HG03060 (cell line): ENCODE measurements at regions not wholly inside any gene's neighbourhood (a gene's known extent, or its start where the extent isn't known, plus 50 kb on each side); places are given as distances from the start of the nearest gene placed in this dataset.
"Not testable (repeated sequence)": the region's sequence is repeated elsewhere in the genome, so short reads cannot be mapped to it uniquely, and the experiment has no call there.

Source experiments
- ATAC-seq: cut with Tn5 transposase; IDR thresholded peaks from one replicate; pipeline ENCODE4 v1.9.1; 2021; ENCODE audit warnings: low read depth, moderate number of reproducible peaks; ENCODE audit not compliant: unreplicated experiment

DNA sequence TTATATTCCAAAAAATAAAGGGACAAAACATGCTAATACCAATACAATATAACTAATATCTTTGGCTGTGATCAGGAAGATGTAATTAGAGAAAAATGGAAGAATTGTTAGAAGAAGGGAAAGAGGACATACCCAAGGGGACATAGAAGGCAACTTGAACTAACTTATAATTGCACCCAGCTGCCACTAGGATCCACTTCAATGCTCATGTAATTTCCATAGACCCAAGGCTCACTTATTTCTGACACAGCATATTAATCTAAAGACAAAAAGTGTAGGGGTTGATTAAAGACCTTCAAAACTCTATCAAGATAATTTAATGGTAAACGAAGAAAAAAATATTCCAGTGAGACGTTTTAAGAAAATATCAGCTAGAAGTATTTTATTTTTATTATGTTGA, 396.0 kb upstream of the ADGRB3 start:
- no peak for ATAC-seq

DNA sequence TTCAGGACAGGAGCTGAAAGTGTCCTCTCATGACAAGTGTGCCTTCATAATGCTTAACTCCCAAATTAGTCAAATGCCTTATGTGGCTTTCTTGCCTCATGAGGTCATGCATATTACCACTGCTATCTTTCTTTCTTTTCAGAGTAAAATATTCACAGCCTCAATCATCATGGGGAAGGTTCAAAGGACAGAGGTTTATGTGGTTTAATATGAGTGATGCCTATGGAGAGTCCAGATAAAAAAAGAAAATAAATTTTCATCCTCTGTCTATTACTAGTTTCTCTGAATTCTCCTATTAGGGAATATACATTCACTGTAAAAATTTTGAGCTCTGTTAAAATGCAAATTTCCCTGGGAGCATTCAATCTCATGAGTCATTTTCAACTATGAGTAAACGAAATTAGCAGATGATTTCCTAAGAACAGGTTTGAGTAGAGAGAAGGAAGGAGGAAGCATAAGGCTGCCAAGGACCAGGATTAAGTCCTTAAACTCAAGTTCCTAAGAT, 396.9 kb upstream of the ADGRB3 start:
- no peak for ATAC-seq

- no peak for ATAC-seq
Observed at GRCh38 chr6:68237205-68237604, 397.9 kb upstream of the ADGRB3 start.

DNA sequence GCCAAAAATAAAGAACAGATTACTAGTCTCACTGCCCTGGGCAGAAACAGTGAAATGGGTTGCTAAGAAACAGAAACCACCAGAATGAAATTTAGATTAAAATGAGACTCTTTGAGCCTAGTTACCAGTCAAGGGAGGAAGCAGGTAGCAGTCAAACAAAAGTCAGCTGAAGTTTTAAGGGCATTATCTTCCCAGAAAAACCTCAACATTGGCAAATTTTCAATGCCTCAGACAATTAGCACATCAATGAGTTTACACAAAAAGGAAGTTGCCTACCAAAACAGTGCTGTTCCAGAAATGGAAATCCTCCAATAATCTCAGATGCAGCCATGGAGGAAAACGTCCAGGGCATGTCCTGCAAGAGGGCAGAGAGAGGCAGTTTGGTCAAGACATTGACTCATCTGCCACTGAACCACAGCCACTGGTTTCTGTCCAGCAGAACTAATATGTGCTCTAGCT, 399.7 kb upstream of the ADGRB3 start:
- peak; percentile 62 for ATAC-seq

DNA sequence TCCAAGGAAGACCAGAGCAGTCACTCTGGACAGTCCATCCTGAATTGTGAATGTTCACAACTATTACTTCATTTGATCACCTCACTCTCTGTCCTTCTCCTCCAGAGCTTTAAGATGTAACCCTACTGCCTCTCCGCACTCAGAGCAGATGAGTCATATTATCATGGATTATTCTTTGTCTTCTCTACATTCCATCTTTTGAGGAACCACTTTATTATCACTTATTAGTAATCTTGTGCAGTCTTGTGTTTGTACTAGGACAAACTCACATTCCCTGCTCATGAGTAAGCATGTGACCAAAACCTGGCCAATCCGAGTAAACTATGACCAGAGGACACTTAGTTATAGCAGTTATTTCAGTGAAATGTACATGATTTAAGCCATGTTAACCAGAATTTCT, 401.5 kb upstream of the ADGRB3 start:
- ATAC-seq: no peak

- no peak for ATAC-seq
Observed at GRCh38 chr6:68229566-68229965, 405.5 kb upstream of the ADGRB3 start.

DNA sequence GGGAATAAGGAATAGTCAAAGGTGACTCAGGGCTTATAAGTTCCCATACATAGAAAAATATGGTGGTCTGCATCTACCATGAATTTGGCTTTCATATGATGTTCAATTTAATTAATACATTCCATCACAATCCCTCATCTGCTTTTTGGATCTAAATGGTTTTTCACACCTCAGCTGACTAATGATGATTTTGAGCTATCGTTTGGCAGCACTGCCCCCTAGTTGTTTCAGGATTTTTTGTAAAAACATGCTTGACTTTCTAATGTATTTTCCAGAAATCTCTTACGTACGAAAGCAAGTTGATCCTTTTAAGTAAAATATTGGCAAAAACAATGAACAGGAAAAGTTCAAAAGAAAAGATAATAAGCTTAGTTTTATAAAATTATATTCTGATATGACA, 408.6 kb upstream of the ADGRB3 start:
- ATAC-seq: no peak

GRCh38 chr6:68225729-68226128, 409.4 kb upstream of the ADGRB3 start:
- ATAC-seq: no peak

- ATAC-seq: no peak
Observed at GRCh38 chr6:68211242-68211795, 423.8 kb upstream of the ADGRB3 start.

DNA sequence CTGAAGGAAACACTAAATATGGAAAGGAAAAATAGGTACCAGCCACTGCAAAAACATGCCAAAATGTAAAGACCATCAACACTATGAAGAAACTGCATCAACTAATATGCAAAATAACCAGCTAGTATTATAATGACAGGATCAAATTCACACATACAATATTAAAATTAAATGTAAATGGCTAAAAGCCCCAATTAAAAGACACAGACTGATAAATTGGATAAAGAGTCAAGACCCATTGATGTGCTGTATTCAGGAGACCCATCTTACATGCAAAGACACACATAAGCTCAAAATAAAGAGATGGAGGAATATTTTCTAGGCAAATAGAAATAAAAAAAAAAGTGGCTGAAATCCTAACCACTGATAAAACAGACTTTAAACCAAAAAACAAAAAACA, 427.5 kb upstream of the ADGRB3 start:
- ATAC-seq: not testable (repeated sequence)

GRCh38 chr6:68200929-68201328, 434.2 kb upstream of the ADGRB3 start:
- ATAC-seq: no peak

DNA sequence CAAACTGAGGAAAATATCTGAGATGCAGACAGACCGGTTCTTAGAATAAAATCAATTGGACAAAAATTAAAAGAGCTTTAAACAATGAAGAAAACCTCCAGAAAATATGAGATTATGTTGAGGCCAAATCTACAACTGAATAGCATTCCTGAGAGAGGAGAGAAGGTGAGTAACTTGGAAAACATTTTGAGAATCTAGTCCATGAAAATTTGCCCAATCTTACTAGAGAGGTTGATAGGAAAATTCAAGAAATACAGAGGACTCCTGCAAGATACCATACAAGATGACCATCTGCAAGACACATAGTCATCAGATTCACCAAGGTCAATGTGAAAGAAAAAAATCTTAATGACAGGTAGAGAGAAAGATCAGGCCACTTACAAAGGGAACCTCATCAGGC, 437.7 kb upstream of the ADGRB3 start:
- no peak for ATAC-seq

GRCh38 chr6:68196645-68197044, 438.4 kb upstream of the ADGRB3 start:
- peak; percentile 78 for ATAC-seq

- ATAC-seq: not testable (repeated sequence)
Observed at GRCh38 chr6:68195753-68196152, 439.3 kb upstream of the ADGRB3 start.

- ATAC-seq: no peak
Observed at GRCh38 chr6:68194846-68195478, 440.1 kb upstream of the ADGRB3 start.

GRCh38 chr6:68192988-68193387, 442.1 kb upstream of the ADGRB3 start:
- no peak for ATAC-seq

GRCh38 chr6:68189217-68189815, 445.8 kb upstream of the ADGRB3 start:
- no peak for ATAC-seq

GRCh38 chr6:68186870-68187269, 448.2 kb upstream of the ADGRB3 start:
- no peak for ATAC-seq

DNA sequence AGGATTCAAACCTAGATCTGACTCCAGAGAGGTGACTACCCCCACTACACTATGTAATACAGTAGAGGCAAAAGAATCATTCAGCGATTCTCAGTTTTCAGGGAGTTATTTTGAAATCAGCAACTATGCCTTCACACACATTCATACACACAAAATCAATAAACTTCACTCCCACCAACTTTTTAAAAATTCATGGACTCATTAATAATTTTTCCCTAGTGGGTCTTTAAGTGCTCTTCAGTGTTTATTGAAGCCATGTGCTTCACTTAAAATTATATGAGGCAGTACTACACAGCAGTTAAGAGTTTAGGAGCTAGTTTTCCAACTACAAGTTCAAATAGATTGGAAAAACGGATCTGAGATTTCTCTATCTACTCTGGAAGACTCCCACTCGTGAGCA, 452.7 kb upstream of the ADGRB3 start:
- no peak for ATAC-seq

DNA sequence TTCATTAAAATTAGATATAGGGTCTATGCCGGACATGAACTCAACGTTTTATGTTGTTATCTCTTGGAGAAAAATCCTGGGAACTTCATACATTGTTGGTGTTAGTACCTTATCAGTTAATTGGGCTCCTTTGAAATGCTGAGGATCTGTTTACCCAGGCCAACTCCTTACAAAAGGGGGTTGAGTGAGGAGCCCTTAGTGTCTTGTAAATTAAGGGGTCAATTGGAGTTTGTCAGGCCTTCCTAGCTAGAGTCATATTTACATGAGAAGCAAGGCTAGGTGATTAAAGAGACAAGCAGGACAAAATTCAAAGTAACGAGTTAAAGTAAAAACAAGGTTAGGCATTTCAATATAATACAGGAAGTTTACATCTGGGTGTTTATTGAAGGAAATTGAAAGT, 454.1 kb upstream of the ADGRB3 start:
- not testable (repeated sequence) for ATAC-seq

- no peak for ATAC-seq
Observed at GRCh38 chr6:68173616-68174015, 461.5 kb upstream of the ADGRB3 start.

DNA sequence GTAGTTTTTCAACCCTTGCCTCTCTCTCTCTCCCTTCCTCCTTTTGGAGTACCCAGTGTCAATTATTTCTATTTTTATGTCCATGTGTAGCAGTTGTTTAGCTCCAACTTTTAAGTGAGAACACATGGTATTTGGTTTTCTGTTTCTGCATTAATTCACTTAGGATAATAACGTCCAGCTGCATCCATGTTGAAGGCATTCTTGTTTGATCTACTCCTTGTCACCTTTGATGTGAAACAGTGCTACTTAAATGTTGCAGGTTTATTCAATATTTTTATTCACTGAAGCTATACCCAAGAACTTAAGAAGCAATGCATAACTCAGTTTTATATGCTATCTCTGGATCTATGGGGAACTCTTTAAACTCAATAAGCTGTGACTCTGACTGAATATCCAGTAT, 465.2 kb upstream of the ADGRB3 start:
- ATAC-seq: no peak
